HL-60 (cell line): ENCODE measurements at regions not wholly inside any gene's neighbourhood (a gene's known extent, or its start where the extent isn't known, plus 50 kb on each side); places are given as distances from the start of the nearest gene placed in this dataset.

Experiments used
- DNase-seq, 2 experiments: peaks; one replicate each; pipeline ENCODE4 v3.0.0-alpha.2; 2010 to 2020; ENCODE audit warnings: low read depth in 1 of 2, low spot score in 1 of 2
- H3K27ac ChIP-seq: fragments of 250-450 bp; sonication (Bioruptor Pico); replicated peaks from 2 replicates; pipeline ENCODE4 v1.5.1; 2020; ENCODE audit warnings: mild to moderate bottlenecking, moderate library complexity
- H3K27me3 ChIP-seq: fragments of 250-450 bp; sonication (Bioruptor Pico); 2 replicates; pipeline ENCODE4 v1.5.1; 2021; ENCODE audit warnings: mild to moderate bottlenecking, moderate library complexity; ENCODE audit not compliant: insufficient read depth, poor library complexity, severe bottlenecking
- H3K4me3 ChIP-seq: replicated peaks from 2 replicates; pipeline ENCODE4 v1.5.1; 2011; ENCODE audit warnings: mild to moderate bottlenecking, control low read depth, low read length; ENCODE audit not compliant: insufficient read depth
- CTCF ChIP-seq: IDR thresholded peaks from one replicate; pipeline ENCODE4 v1.5.1; 2011; ENCODE audit warnings: low read length, control low read depth, inconsistent platforms; ENCODE audit not compliant: insufficient read depth
- GABPA ChIP-seq: IDR thresholded peaks from 2 replicates; pipeline ENCODE4 v1.6.1; 2012; ENCODE audit warnings: low read depth
- POLR2AphosphoS5 ChIP-seq: IDR thresholded peaks from 2 replicates; pipeline ENCODE4 v1.6.1; 2012; ENCODE audit warnings: low read depth
- REST ChIP-seq: IDR thresholded peaks from 2 replicates; pipeline ENCODE4 v1.6.1; 2012; ENCODE audit warnings: low read depth; ENCODE audit not compliant: insufficient replicate concordance
- SPI1 ChIP-seq: IDR thresholded peaks from 2 replicates; pipeline ENCODE4 v1.6.1; 2012; ENCODE audit warnings: low read depth, mild to moderate bottlenecking, borderline replicate concordance

- no peaks in the 10 kb centered on the region for H3K27me3 ChIP-seq
- TF ChIP-seq POLR2AphosphoS5, result 0 out of 2 replicates have a peak, but pooled peaks have one; percentile 44
- TF ChIP-seq GABPA, result no peak
- TF ChIP-seq CTCF, result no peak
- no peak for TF ChIP-seq SPI1
- TF ChIP-seq REST, result no peak
- peak; percentile 68 to 80 for DNase-seq
- H3K27ac ChIP-seq, result peak overlapping the region; percentile 72
- H3K4me3 ChIP-seq, result peak overlapping the region; percentile 93
Measured at GRCh38 chr9:36487482-36488388, 85.0 kb upstream of the MELK start.

- DNase-seq, result peak; percentile 52 to 80
- Histone ChIP-seq H3K27ac (peak overlapping the region; percentile 75), H3K4me3 (peak overlapping the region; percentile 93), H3K27me3 (no peaks in the 10 kb centered on the region)
- TF ChIP-seq CTCF (no peak), SPI1 (peak; percentile 78), REST (no peak), POLR2AphosphoS5 (peak; percentile 45), GABPA (no peak)
Measured at GRCh38 chr9:36486933-36487481, 85.7 kb upstream of the MELK start.

GRCh38 chr9:36486329-36486932 lies 86.3 kb upstream of the MELK start:
- Histone ChIP-seq H3K27me3 (no peaks in the 10 kb centered on the region), H3K27ac (peak overlapping the region; percentile 75), H3K4me3 (peak overlapping the region; percentile 93)
- peak; percentile 18 to 36 for DNase-seq
- TF ChIP-seq SPI1, result no peak
- no peak for TF ChIP-seq GABPA
- no peak for TF ChIP-seq CTCF
- no peak for TF ChIP-seq REST
- no peak for TF ChIP-seq POLR2AphosphoS5
